DOHH2 (cell line): ENCODE measurements at regions not wholly inside any gene's neighbourhood (a gene's known extent, or its start where the extent isn't known, plus 50 kb on each side); places are given as distances from the start of the nearest gene placed in this dataset.

Experiments
- H3F3A ChIP-seq: fragments of 200-600 bp; sonication (generic), shearing (Covaris generic); 2 replicates; pipeline ENCODE4 v1.6.0; 2016; ENCODE audit warnings: antibody characterized with exemption, mild to moderate bottlenecking; ENCODE audit not compliant: control insufficient read depth, insufficient read depth
- H3K27ac ChIP-seq: fragments of 200-600 bp; sonication (generic); 2 replicates; pipeline ENCODE4 v1.5.1; 2014; ENCODE audit warnings: low read depth, mild to moderate bottlenecking, low read length, moderate library complexity
- H3K27me3 ChIP-seq: fragments of 200-600 bp; sonication (generic); 2 replicates; pipeline ENCODE4 v1.6.1; 2014; ENCODE audit warnings: mild to moderate bottlenecking, low read length, mixed read lengths; ENCODE audit not compliant: control insufficient read depth
- H3K36me3 ChIP-seq: fragments of 200-600 bp; sonication (generic); 2 replicates; pipeline ENCODE4 v1.6.1; 2014; ENCODE audit warnings: mild to moderate bottlenecking, low read length, moderate library complexity, mixed read lengths; ENCODE audit not compliant: control insufficient read depth
- H3K4me1 ChIP-seq: fragments of 200-600 bp; sonication (generic); 2 replicates; pipeline ENCODE4 v1.6.1; 2014; ENCODE audit warnings: mild to moderate bottlenecking, low read length, mixed read lengths; ENCODE audit not compliant: control insufficient read depth
- H3K4me2 ChIP-seq: fragments of 200-600 bp; sonication (generic); 2 replicates; pipeline ENCODE4 v1.6.0; 2014; ENCODE audit warnings: mild to moderate bottlenecking, low read length, moderate library complexity
- H3K4me3 ChIP-seq: fragments of 200-600 bp; sonication (generic); 2 replicates; pipeline ENCODE4 v1.5.1; 2014; ENCODE audit warnings: mild to moderate bottlenecking, low read length, mixed read lengths
- H3K79me2 ChIP-seq: fragments of 200-600 bp; sonication (generic); 2 replicates; pipeline ENCODE4 v1.6.1; 2014; ENCODE audit warnings: mild to moderate bottlenecking, low read length, mixed read lengths; ENCODE audit not compliant: control insufficient read depth
- H3K9me2 ChIP-seq: fragments of 200-600 bp; sonication (generic); replicated peaks from 2 replicates; pipeline ENCODE4 v1.6.1; 2014; ENCODE audit warnings: mild to moderate bottlenecking, low read length, mixed read lengths; ENCODE audit not compliant: control insufficient read depth
- H3K9me3 ChIP-seq: fragments of 200-600 bp; sonication (generic); 2 replicates; pipeline ENCODE4 v1.6.1; 2014; ENCODE audit warnings: antibody characterized with exemption, low read length, mixed read lengths; ENCODE audit not compliant: control insufficient read depth, insufficient read depth
- H4K20me1 ChIP-seq: fragments of 200-600 bp; sonication (generic); 2 replicates; pipeline ENCODE4 v1.6.0; 2014; ENCODE audit warnings: low read depth, mild to moderate bottlenecking, antibody characterized with exemption, low read length, moderate library complexity; ENCODE audit not compliant: control insufficient read depth, insufficient read depth
- EZH2phosphoT487 ChIP-seq: fragments of 200-600 bp; sonication (generic); IDR thresholded peaks from 2 replicates; pipeline ENCODE4 v1.6.1; 2017; ENCODE audit warnings: borderline replicate concordance, mild to moderate bottlenecking, antibody characterized with exemption, low read length, moderate library complexity, mixed read lengths
- TF ChIP-seq, protein P1 (sequence below): fragments of 200-600 bp; sonication (generic); IDR thresholded peaks from one replicate; pipeline ENCODE4 v1.5.1; 2014; ENCODE audit warnings: antibody characterized with exemption, mild to moderate bottlenecking, low read depth, low read length; ENCODE audit not compliant: poor library complexity, severe bottlenecking

DNA sequence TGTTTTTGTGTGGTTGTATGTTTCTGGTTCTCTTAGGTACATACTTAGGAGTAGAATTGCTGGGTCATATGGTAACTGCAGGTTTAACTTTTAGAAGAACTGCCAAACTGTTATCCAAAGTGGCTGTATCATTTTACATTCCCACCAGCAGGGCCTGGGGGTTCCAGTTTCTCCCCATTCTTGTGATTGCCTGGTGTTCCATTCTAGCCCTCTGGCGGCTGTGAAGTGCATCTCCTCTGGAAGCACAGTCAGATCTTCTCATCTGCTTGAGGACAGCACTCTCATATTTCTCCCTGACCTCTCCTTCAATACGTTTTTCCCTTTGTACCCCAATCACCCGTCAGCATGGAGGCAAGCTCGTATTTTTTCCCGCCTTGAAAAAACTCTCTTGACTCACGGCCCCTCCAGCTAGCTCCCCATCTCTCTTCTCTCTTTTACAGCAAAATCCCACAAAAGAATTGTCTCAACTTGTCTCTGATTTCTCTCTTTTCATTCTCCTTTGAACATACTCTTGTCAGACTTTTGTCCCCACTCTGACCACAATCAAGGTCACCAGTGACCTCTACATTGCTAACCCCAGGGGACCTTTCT is 56.8 kb upstream of the THY1 start:
- peaks cover 41% of the 10 kb centered on the region for H3K4me1 ChIP-seq
- H4K20me1 ChIP-seq: no peaks in the 10 kb centered on the region
- H3K4me3 ChIP-seq: no peak overlapping the region
- H3K4me2 ChIP-seq: peak overlapping the region; percentile 24
- H3F3A ChIP-seq: no peaks in the 10 kb centered on the region
- H3K27me3 ChIP-seq: no peaks in the 10 kb centered on the region
- TF ChIP-seq, protein P1, sequence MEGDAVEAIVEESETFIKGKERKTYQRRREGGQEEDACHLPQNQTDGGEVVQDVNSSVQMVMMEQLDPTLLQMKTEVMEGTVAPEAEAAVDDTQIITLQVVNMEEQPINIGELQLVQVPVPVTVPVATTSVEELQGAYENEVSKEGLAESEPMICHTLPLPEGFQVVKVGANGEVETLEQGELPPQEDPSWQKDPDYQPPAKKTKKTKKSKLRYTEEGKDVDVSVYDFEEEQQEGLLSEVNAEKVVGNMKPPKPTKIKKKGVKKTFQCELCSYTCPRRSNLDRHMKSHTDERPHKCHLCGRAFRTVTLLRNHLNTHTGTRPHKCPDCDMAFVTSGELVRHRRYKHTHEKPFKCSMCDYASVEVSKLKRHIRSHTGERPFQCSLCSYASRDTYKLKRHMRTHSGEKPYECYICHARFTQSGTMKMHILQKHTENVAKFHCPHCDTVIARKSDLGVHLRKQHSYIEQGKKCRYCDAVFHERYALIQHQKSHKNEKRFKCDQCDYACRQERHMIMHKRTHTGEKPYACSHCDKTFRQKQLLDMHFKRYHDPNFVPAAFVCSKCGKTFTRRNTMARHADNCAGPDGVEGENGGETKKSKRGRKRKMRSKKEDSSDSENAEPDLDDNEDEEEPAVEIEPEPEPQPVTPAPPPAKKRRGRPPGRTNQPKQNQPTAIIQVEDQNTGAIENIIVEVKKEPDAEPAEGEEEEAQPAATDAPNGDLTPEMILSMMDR: peak; percentile 58
- TF ChIP-seq EZH2phosphoT487: no peak
- no peaks in the 10 kb centered on the region for H3K9me2 ChIP-seq
- no peaks in the 10 kb centered on the region for H3K9me3 ChIP-seq
- H3K79me2 ChIP-seq: no peaks in the 10 kb centered on the region
- no peak overlapping the region for H3K27ac ChIP-seq
- no peaks in the 10 kb centered on the region for H3K36me3 ChIP-seq

DNA sequence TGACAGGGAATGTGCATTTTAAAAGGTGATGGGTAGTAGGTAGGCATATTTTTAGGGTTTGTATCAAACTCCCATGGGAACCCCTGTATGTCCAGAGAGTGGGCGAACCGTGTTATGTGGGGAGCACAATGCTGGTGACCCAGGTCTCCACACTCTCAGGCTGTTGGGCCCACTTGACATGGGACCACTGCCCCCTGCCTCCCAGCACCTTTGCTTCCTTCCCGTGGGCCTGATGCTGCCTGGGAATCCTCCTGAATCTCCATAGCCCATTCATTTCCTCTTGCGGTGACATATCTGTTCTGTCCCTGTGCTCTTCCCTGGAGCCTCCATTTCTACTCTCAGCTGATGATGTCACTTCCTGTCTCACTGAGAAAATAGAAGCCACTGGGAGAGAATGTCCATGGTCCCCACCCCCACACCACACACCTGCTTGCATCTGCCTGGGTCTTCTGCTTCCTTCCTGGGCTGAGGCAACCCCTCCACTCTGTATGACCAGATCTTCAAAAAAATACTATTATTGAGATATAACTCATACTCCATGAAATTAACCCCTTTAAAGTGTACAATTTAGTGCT is 55.8 kb upstream of the THY1 start:
- H3K27ac ChIP-seq: no peak overlapping the region
- H3K4me1 ChIP-seq: peaks cover 47% of the 10 kb centered on the region
- TF ChIP-seq, protein P1: no peak
- no peak for TF ChIP-seq EZH2phosphoT487
- H3K4me2 ChIP-seq: peak overlapping the region; percentile 24
- H3K27me3 ChIP-seq: no peaks in the 10 kb centered on the region
- no peaks in the 10 kb centered on the region for H3K9me2 ChIP-seq
- no peaks in the 10 kb centered on the region for H3F3A ChIP-seq
- no peaks in the 10 kb centered on the region for H4K20me1 ChIP-seq
- no peaks in the 10 kb centered on the region for H3K79me2 ChIP-seq
- no peaks in the 10 kb centered on the region for H3K9me3 ChIP-seq
- no peaks in the 10 kb centered on the region for H3K36me3 ChIP-seq
- peak overlapping the region; percentile 20; the same call in 1 of the 2 replicates for H3K4me3 ChIP-seq

DNA sequence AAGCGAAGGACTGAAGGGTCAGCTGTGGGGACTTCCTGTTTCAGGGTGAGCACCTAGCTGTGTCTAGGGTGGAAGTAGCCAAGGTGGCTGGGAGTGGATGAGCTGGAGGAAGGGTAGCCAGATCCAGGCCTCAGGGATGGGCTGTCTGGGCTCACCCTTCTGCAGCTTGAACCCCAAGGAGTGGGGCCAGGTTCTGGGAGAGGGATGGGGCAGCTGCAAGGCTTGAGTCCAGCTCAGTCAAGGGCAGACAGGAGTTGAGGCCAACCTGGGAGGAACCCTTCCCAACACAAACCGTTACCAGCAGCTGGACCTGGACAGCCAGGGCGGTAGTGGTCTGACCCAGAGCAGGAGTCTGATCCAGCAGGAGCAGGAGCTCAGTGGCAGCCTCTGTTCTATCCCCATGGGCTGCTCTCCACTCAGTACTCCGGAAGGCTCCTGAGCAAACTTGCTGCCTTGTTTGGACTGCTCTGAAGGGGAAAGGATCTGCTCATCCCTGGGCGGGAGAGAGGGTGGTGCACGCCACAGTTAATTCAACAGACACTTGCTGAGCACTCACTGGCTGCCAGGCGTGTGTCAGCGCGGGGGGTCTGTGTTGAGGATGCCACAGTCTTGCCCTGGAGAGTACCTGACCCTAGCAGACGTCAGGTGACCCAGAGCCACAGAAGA is 53.8 kb upstream of the THY1 start:
- no peaks in the 10 kb centered on the region for H3K9me3 ChIP-seq
- H3K79me2 ChIP-seq: no peaks in the 10 kb centered on the region
- H3K4me3 ChIP-seq: no peak overlapping the region
- no peaks in the 10 kb centered on the region for H3F3A ChIP-seq
- no peak for TF ChIP-seq EZH2phosphoT487
- TF ChIP-seq, protein P1: no peak
- H3K9me2 ChIP-seq: no peaks in the 10 kb centered on the region
- peaks cover 46% of the 10 kb centered on the region for H3K4me1 ChIP-seq
- H4K20me1 ChIP-seq: no peaks in the 10 kb centered on the region
- H3K27ac ChIP-seq: no peak overlapping the region
- no peaks in the 10 kb centered on the region for H3K27me3 ChIP-seq
- H3K4me2 ChIP-seq: no peak overlapping the region
- H3K36me3 ChIP-seq: no peaks in the 10 kb centered on the region
